MCF 10A (cell line): ENCODE measurements at regions not wholly inside any gene's neighbourhood (a gene's known extent, or its start where the extent isn't known, plus 50 kb on each side); places are given as distances from the start of the nearest gene placed in this dataset.

Experiments used
- BruUV-seq: library from RNA; stranded (reverse); fragments of 400-500 nt; replicated peaks from 2 replicates; lab custom pipeline; 2021; lab: Mats Ljungman, UMichigan
- CTCF ChIA-PET: fragments of 300-600 bp; sonication (Branson Sonifier 250); formaldehyde crosslinking; extraction: SDS; loops from one replicate; lab custom pipeline; 2021; ENCODE audit warnings: antibody characterized with exemption, inconsistent platforms; lab: Yijun Ruan, JAX
- POLR2A ChIA-PET: fragments of 300-600, 350-650 bp; sonication (Branson Sonifier 250); formaldehyde crosslinking; extraction: SDS; loops from one replicate; lab custom pipeline; 2020; ENCODE audit warnings: antibody characterized with exemption, inconsistent platforms; lab: Yijun Ruan, JAX
- DNase-seq: peaks from one replicate; pipeline ENCODE4 v3.0.0-alpha.2; 2018; ENCODE audit not compliant: unreplicated experiment
- H3K27ac Mint-ChIP-seq: one replicate; pipeline ENCODE4 v1.8.0; 2022; ENCODE audit warnings: mild to moderate bottlenecking, low read depth, mixed read lengths; ENCODE audit not compliant: unreplicated experiment
- H3K27me3 Mint-ChIP-seq: one replicate; pipeline ENCODE4 v1.8.0; 2022; ENCODE audit warnings: mixed read lengths; ENCODE audit not compliant: insufficient read depth, unreplicated experiment
- H3K36me3 Mint-ChIP-seq: one replicate; pipeline ENCODE4 v1.8.0; 2022; ENCODE audit warnings: mild to moderate bottlenecking, moderate library complexity, mixed read lengths; ENCODE audit not compliant: insufficient read depth, unreplicated experiment
- H3K4me1 Mint-ChIP-seq: one replicate; pipeline ENCODE4 v1.8.0; 2022; ENCODE audit warnings: mixed read lengths; ENCODE audit not compliant: insufficient read depth, unreplicated experiment
- H3K4me3 Mint-ChIP-seq: one replicate; pipeline ENCODE4 v1.8.0; 2022; ENCODE audit warnings: mild to moderate bottlenecking, moderate library complexity, mixed read lengths; ENCODE audit not compliant: unreplicated experiment
- H3K9me3 Mint-ChIP-seq: one replicate; pipeline ENCODE4 v1.8.0; 2022; ENCODE audit warnings: mixed read lengths; ENCODE audit not compliant: unreplicated experiment
- CTCF ChIP-seq: fragments of 200-600 bp; IDR thresholded peaks from one replicate; pipeline ENCODE4 v1.8.0; 2022; ENCODE audit warnings: antibody characterized with exemption, mild to moderate bottlenecking; ENCODE audit not compliant: unreplicated experiment
- intact Hi-C: fragments of 100-400 bp; cut with micrococcal nuclease; formaldehyde crosslinking; loops from 2 replicates; pipeline ENCODE4 v1.14.1; 2022

DNA sequence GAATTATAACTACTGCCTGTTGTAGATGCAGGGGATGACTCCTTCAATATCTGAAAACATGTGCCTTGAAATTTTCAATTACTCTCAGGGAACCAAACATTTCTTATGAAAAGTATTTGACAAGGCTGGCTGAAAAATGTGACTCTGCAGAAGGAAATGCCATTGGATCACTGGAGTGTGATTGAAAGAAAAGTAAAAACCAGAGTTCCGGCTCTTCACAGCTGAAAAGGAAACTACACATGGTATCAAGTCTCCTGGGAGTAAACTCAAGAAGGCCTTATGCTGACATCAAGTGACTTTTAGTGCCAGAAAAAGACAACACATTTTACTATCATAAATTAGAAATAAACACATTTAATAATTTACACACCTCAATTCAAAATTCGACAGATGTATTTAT lies 693.0 kb downstream of the LRFN5 start:
- peaks cover 4% of the 10 kb centered on the region for H3K9me3 Mint-ChIP-seq
- intact Hi-C loops, result no loop called here
- BruUV-seq, result no TSS peak
- no peak for TF ChIP-seq CTCF
- no peak for DNase-seq
- H3K4me3 Mint-ChIP-seq, result no peak overlapping the region
- H3K36me3 Mint-ChIP-seq, result no peaks in the 10 kb centered on the region
- H3K27me3 Mint-ChIP-seq, result no peaks in the 10 kb centered on the region
- H3K27ac Mint-ChIP-seq, result no peak overlapping the region
- CTCF ChIA-PET, result no interaction called here
- POLR2A ChIA-PET, result interaction anchor here (0.7 kb wide), 1 partner anchor 11 kb away, joined by 5 read pairs; no protein-coding TSS in a partner anchor
- H3K4me1 Mint-ChIP-seq, result no peaks in the 10 kb centered on the region

- ChIA-PET POLR2A (no interaction called here), CTCF (no interaction called here)
- no peaks in the 10 kb centered on the region for H3K9me3 Mint-ChIP-seq
- H3K4me1 Mint-ChIP-seq, result no peaks in the 10 kb centered on the region
- no peak for TF ChIP-seq CTCF
- intact Hi-C loops, result no loop called here
- no peak for DNase-seq
- H3K27me3 Mint-ChIP-seq, result no peaks in the 10 kb centered on the region
- no peaks in the 10 kb centered on the region for H3K36me3 Mint-ChIP-seq
- no peak overlapping the region for H3K4me3 Mint-ChIP-seq
- no TSS peak for BruUV-seq
- H3K27ac Mint-ChIP-seq, result no peak overlapping the region
Measured at GRCh38 chr14:42293180-42293579, 686.5 kb downstream of the LRFN5 start.

DNA sequence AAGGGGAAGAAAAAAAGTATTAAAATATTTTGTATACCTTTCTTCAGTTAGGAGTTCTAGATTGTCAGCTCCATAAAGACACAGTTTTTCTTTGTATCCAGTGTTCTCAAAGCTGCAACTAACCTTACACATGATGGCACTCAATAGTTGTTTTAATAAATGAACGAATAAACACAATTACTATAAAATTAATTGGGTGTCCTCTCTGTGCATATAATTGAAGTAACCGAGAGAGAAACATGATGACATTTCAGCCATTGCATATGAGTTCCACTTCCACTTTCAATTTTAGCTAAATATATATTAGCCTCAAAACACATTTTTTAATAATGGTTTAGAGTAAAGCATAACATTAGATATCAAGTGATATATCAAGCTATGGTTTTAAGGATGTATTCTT lies 671.2 kb downstream of the LRFN5 start:
- DNase-seq, result no peak
- Mint-ChIP-seq H3K27ac (no peak overlapping the region), H3K36me3 (no peaks in the 10 kb centered on the region), H3K4me3 (no peak overlapping the region), H3K27me3 (no peaks in the 10 kb centered on the region), H3K9me3 (peaks cover under 1% of the 10 kb centered on the region), H3K4me1 (peaks cover 13% of the 10 kb centered on the region)
- TF ChIP-seq CTCF, result no peak
- intact Hi-C loops, result no loop called here
- ChIA-PET CTCF (no interaction called here), POLR2A (no interaction called here)
- BruUV-seq, result no TSS peak

GRCh38 chr14:42269234-42269633 lies 662.6 kb downstream of the LRFN5 start:
- H3K27me3 Mint-ChIP-seq, result no peaks in the 10 kb centered on the region
- BruUV-seq, result no TSS peak
- H3K4me3 Mint-ChIP-seq, result no peak overlapping the region
- intact Hi-C loops, result no loop called here
- H3K27ac Mint-ChIP-seq, result no peak overlapping the region
- TF ChIP-seq CTCF, result no peak
- CTCF ChIA-PET, result interaction anchor here (0.7 kb wide), 1 partner anchor 37 kb away, joined by 3 read pairs; no protein-coding TSS in a partner anchor
- no peaks in the 10 kb centered on the region for H3K36me3 Mint-ChIP-seq
- DNase-seq, result no peak
- H3K9me3 Mint-ChIP-seq, result peaks cover 11% of the 10 kb centered on the region
- no peaks in the 10 kb centered on the region for H3K4me1 Mint-ChIP-seq
- POLR2A ChIA-PET, result no interaction called here
